8988T (cell line): ENCODE measurements at regions not wholly inside any gene's neighbourhood (a gene's known extent, or its start where the extent isn't known, plus 50 kb on each side); places are given as distances from the start of the nearest gene placed in this dataset.

Experiments used
- DNase-seq: peaks from one replicate; pipeline ENCODE4 v3.0.0; 2011

- no peak for DNase-seq
Measured at GRCh38 chr2:158006961-158007719, 94.5 kb upstream of the UPP2 start.

DNA sequence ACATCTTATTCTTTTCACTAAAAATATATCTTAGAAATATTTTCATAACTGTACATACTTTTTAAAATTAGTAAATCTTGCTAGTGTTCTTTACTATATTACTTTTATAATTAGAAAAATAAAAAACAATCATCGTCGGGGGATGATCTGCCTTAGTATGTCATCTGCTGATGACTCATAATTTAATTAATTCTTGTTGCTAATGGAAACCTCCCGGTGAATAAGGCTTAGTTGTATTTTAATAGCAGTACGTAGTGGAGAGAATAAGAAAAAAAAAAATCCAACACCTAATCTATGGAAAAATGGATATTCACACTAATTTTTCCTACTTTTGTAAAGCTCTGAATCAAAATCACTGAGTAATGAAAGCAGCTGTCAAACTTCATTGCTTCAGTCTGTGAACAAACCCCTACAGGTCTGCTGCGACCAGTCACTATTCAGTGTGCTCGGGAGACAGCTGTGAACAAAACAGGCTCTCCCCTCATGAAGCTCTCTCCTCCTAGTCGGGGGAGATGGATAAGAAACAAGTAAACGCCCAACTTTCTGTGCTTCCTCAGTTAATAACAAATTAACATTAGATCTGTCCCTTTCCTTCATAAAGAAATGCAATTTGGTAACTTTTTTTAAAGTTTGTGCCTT, 97.4 kb upstream of the UPP2 start:
- no peak for DNase-seq

GRCh38 chr2:158002079-158002478, 99.6 kb upstream of the UPP2 start:
- DNase-seq: no peak

DNA sequence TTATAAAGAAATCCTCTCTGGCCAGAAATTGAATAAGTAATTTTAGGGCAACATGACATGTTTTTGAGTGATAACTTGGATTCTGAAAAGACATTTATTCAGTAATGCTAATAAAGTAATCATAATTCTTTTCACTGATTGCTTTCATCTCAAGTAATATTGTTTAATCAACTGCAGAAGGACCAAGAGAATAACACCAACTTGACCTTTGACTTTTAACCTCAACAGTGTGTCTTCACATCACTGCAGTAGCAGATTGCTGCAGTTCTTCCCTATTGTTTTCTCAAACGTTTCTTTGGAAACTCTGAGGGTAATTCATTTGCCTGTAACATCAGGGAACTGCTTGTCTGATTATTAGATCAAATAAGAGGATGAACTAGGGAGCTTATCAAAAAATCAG, 104.9 kb upstream of the UPP2 start:
- no peak for DNase-seq

GRCh38 chr2:157995117-157995516, 106.6 kb upstream of the UPP2 start:
- no peak for DNase-seq

GRCh38 chr2:157991932-157992331, 109.7 kb upstream of the UPP2 start:
- DNase-seq: no peak

DNA sequence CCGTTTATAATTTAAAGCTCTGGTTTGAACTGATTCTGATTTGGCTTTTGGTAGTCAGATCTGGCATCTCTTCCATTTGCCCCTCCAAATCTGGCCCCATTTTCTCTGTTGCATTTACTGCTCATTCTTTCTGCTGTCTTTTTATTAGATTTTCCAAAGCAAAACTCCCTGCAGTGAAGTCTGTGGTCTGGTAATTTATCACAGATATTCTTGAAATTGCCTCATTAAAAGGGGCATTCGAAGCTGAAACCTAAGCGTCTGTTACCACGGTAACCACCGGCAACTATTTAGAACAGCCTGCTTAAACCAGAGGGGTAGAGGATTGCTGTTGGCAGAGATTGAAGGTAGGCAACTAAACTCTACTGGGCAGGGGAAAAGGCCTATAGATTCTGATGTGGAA, 111.5 kb upstream of the UPP2 start:
- no peak for DNase-seq

- DNase-seq: no peak
Measured at GRCh38 chr2:157989227-157989626, 112.4 kb upstream of the UPP2 start.

DNA sequence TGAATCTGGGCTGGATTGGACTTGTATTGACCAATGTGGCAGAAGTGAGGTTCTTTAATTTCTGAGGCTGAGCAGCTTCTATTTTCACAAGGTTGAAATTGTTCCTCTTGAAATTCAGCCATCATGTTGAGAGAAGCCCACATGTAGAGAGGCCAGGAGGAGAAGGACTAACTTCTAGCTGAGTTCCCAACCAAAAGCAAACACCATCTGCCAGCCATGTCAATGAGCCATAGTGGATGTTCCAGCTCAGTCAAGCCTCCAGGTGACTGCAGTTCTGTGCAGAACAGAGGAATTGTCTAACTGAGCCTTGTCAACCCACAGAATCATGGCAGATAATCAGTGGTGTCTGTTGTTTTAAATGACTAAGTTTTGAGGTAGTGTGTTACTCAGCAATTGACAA, 110.6 kb upstream of the ACVR1 start:
- DNase-seq: no peak

DNA sequence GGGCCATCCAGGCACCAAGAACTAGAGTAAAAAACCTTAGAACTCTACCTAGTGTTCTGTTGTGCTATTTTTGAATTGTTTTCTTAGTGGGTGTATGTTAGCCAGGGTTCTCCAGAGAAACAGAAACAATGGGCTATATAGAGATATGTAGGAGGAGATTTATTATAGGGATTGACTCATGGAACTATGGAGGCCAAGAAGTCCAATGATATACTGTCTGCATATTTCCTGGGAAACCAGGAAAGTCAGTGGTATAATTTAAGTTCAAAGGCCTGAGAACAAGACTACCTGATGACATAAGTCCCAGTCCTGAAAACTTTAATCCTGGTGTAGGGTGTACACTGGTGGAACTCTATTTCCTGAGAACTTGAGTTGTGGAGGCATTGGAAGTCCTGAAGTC, 108.7 kb upstream of the ACVR1 start:
- no peak for DNase-seq

DNA sequence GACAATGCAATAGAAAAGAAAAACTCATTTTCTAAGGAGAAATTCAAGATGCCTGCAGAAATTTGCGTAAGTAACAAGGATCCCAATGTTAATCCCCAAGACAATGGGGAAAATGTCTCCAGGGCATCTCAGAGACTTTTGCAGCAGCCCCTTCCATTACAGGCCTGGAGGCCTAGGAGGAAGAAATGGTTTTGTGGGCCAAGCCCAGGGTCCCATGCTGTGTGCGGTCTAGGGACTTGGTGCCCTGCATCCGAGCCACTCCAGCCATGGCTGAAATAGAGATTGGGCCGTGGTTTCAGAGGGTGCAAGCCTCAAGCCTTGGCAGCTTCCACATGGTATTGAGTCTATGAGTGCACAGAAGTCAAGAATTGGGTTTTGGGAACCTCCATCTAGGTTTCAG, 103.9 kb upstream of the ACVR1 start:
- DNase-seq: no peak

GRCh38 chr2:157971702-157972101, 95.6 kb upstream of the ACVR1 start:
- DNase-seq: no peak

DNA sequence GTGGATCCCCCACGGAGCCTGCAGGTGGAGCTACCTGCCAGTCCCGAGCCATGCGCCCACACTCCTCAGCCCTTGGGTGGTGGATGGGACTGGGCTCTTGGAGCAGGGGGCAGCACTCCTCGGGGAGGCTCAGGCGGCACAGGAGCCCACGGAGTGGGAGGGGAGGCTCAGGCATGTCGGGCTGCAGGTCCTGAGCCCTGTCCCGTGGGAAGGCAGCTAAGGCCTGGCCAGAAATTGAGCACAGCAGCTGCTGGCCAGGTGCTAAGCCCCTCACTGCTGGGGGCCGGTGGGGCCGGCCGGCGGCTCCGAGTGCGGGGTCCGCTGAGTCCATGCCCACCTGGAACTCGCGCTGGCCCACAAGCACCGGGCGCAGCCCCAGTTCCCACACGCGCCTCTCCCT, 91.7 kb upstream of the ACVR1 start:
- DNase-seq: no peak

DNA sequence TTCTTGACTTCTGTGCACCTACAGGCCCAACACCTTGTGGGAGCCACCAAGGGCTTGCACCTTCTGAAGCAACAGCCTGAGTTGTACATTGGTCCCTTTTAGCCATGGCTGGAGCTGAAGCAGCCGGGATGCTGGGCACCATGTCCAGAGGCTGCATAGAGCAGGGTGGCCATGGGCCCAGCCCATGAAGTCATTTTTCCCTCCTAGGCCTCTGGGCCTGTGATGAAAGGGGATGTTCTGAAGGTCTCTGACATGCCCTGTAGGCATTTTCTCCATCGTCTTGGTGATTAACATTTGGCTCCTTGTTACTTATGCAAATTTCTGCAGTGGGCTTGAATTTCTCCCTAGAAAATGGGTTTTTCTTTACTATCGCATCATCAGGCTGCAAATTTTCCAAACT, 83.1 kb upstream of the ACVR1 start:
- no peak for DNase-seq

- no peak for DNase-seq
Measured at GRCh38 chr2:157957596-157957995, 81.5 kb upstream of the ACVR1 start.

GRCh38 chr2:157952558-157952957, 76.4 kb upstream of the ACVR1 start:
- no peak for DNase-seq

- DNase-seq: no peak
Measured at GRCh38 chr2:157948856-157949255, 72.7 kb upstream of the ACVR1 start.

DNA sequence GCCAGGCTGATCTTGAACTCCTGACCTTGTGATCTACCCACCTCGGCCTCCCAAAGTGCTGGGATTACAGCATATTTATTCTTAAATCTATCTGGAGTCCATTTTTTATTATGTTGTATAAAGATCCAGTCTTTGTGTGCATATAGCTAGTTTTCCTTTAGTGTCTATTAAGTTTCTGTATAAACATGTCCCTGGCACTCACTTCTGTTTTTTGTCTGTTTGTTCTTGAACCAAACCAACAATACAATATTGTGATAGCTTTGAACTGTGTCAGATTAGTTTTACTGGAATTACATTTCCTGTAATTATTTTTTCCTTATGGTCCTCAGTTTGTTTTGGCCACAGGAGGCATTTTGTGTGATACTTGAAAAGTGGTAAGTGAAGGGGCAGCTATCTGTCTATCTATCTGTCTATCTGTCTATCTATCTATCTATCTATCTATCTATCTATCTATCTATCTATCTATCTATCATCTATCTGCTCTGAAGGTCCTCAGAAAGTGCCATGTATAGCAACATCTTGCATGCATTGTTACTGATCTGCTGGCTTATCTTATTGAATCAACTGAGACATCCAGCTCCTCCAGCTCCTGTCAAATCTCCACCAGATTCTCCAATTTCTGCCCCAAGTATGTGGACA, 70.9 kb upstream of the ACVR1 start:
- DNase-seq: no peak

GRCh38 chr2:157940024-157940423, 63.9 kb upstream of the ACVR1 start:
- no peak for DNase-seq

- DNase-seq: no peak
Measured at GRCh38 chr2:157938556-157938955, 62.4 kb upstream of the ACVR1 start.

- DNase-seq: no peak
Measured at GRCh38 chr2:157936406-157936805, 60.3 kb upstream of the ACVR1 start.

DNA sequence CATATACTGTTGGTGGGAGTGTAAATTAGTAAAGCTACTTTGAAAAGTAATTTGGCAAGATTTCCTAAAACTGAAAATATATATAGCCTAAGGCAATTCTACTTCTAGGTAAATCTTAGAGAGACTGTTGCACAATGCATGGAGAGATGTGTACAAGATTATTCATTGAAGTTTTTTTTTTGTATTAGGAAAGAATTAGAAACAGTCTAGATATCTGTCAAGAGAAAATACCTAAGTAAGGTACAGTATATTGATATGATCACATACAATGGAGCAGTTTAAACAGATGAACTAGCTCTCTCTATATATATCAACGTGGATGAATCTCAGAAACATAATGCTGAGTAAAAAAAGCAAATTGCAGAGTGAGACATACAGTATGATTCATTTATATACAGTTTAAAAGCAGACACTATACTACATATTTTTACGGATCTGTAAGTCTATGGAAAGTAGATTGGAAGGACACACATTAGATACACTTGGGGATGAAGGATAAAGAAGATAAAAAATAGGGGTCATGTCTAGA, 59.3 kb upstream of the ACVR1 start:
- DNase-seq: no peak

- DNase-seq: no peak
Measured at GRCh38 chr2:157934684-157935377, 58.7 kb upstream of the ACVR1 start.
